NK-92 treated with Interleukin-12 subunit alpha and Interleukin-12 subunit beta, amount 100 ng/mL, for 24 hours (cell line): ENCODE measurements at regions not wholly inside any gene's neighbourhood (a gene's known extent, or its start where the extent isn't known, plus 50 kb on each side); places are given as distances from the start of the nearest gene placed in this dataset.

Source experiments
- DNase-seq: peaks from one replicate; lab custom pipeline; 2025; lab: John Stamatoyannopoulos, UW

DNA sequence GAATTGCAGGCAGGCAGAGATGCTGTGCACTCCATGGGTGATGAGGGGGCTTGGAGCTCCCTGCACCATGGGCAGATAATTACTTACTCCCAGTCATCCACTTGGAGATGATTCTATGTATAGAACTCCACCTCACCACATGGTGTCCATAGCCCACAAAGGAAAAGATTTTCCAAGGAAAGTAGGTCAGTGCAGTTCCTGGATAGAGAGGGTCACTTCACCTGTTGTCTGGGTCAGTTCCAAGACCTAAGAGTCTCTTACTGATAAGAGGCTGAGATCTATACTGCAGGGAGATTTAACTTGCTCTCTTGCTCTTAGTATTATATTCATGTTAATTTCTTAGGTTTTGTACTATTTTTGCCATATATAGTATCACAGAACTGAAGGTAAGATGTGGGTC lies 113.9 kb upstream of the BRINP1 start:
- DNase-seq, result no peak

DNA sequence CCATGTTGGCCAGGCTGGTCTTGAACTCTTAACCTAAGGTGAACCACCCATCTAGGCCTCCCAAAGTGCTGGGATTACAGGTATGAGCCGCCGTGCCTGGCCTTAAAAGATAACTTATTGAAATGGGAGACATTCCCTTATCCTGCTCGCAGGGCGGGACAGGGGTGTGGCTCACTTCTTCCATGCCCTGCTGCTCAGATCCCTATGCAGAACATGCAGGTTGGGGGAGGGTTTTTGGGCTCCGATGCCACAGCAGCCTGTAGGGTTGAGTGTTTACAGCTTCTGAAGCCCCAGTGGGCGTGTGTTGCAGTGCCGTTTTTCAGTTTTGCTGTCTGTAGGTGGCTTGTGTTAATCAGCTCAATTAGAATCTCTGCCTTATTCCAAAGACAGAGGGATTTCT lies 108.0 kb upstream of the BRINP1 start:
- DNase-seq, result no peak

DNA sequence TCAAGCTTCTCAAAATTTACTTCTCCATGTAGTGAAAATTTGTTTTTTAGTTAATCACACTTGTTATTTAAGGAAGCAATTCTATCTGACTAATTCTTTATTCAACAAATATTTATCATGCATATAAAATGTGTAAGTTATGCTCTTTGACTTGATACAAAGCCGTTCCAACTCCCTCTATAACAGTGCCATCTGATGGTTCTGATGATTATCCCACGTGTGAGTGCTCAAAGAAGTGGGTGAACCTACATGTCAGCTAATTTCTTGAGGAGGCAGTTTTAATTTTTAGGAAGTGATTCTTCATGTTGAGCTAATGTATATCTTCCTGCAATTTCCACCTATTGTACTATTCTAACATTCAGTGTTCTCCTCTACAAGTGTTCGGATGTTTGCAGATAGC lies 88.8 kb upstream of the BRINP1 start:
- no peak for DNase-seq

DNA sequence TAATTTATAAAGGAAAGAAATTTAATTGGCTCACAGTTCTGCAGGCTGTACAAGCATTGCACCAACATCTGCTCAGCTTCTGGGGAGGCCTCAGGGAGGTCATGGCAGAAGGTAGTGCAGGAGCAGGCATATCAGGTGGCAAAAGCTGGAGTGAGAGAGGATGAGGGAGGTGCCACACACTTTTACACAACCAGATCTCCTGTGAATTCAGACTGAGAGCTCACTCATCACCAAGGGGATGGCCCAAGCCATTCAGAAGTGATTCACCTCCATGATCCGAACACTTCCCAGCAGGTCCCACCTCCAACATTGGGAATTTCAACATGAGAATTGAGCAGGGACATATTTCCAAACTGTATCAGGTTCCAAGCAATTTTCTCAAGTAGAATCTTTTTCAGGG lies 84.7 kb upstream of the BRINP1 start:
- no peak for DNase-seq

DNA sequence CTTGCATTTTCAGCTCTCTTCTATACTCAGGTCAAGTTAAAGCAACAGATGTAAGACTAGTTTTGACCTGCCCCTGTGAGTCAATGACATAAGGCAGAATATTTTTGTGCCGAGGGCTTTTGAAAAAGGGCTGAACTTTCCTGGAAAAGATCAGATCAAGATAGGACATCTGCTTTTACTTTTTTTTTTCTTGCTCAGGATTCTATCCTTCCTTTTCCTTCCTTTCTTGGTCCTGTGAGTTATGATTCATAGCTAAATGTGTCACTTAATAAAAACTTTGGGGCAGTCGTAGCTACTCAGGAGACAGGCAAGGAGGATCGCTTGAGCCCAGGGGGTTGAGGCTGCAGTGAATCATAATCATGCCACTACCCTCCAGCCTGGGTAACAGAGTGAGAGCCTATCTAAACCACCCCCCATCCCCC lies 84.3 kb upstream of the BRINP1 start:
- no peak for DNase-seq

DNA sequence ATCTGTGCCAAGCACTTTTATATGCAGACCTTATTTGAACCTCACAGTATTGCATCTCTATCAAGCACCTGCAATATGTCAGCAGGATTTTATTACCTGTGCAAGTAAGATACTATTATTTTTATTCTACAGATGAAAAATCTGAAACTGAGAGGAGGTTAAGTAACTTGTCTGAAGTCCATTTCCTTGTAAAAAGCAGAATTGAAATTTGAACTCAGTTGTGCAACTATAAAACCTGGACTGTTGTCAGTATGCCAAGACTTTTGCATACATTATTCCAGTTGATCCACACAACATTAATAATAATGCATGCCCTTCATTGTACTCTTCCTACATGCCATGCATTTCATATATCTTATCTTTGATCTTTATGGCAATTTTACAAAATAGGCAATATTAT lies 82.2 kb upstream of the BRINP1 start:
- DNase-seq, result no peak

DNA sequence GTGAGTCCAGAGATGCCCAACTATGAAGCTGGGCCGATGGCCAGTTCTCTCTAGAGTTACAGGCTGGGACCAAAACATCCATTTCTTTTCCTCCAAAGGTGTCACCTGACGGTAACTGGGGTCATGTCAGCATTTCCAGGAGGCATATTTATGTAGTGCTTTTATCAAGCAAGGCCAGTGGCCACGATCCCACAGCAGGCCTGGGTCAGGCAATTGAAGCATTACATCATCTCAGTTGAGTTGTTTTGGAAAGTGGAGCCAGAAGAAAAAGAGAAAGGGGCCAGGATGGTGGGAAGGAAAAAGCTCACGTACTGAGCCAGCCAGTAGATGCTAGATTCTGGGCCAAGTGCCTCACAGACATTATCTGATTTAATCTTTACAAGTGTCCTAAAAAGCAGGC lies 73.9 kb upstream of the BRINP1 start:
- no peak for DNase-seq

DNA sequence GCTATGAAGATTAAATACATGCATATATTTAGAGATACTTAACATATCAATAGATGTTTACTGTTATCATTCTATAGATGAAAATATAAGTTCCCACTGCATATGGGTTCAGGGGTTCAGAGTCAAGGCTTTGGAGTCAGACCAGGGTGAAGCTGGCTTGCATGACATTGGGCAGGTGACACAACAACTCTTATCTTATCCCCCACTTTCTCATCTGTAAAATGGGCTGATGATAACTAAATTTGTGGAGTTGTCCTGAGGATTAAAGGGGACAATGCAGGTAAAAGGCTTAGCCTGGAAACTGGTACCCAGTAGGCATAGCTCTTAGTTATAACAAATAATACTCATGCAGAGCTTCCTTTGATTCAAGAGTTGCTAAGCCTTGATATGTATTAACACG lies 72.6 kb upstream of the BRINP1 start:
- DNase-seq, result no peak

DNA sequence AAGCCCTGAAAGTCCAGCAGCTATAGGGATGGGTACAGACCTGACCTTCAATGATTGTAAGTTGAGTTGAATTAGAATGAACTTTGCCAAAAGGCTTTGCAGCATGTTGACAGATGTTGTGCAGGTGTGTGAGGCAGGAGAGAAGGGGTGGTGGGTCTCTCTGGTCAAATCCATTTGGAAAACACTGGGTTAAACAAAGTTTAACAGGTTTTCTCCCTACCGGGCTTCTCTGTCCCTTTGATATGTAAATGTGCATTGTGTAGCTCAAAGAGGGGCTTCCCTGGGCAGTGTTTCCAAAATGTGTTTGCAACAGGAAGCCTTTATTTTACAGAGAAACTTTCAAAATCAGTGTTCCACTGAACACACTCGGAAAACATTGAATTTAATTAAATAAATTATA lies 72.1 kb upstream of the BRINP1 start:
- no peak for DNase-seq

DNA sequence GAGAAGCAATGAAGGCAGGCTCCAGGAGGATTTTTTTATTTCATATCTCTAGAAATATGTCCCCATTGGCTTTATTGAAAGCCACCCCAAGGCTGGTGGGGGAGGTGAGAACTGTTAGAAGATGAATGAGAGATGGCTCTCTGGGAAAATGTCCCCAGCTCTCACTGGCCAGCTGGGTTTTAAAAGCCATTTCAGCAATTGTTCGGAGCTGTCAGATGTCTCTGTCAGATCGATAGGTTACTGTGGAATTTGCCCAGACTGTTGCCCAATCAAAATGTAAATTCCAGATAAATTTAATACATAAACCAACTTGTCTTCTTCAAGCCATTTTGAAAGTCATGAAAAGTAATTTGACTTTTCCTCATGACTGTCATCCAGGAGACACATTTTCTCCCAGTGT lies 67.0 kb upstream of the BRINP1 start:
- no peak for DNase-seq

DNA sequence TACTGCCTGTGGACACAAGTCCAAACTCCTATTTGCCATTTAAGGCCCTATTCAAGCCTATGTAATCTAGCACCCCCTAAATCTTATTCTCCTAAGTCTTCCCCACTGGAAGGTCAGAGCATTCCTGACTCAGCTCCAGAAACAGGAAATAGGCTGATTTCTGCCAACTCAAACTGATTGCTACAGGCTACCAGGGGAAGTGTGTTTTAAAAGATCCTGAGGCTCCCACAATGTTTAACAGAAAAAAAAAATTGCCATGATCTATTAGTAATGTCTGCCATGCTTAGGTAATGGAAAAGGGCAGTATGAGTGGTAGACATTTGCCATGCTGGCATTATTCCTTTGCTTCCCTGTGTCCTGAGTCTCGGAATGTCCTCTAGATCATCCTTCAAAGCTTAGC lies 65.8 kb upstream of the BRINP1 start:
- DNase-seq, result no peak

DNA sequence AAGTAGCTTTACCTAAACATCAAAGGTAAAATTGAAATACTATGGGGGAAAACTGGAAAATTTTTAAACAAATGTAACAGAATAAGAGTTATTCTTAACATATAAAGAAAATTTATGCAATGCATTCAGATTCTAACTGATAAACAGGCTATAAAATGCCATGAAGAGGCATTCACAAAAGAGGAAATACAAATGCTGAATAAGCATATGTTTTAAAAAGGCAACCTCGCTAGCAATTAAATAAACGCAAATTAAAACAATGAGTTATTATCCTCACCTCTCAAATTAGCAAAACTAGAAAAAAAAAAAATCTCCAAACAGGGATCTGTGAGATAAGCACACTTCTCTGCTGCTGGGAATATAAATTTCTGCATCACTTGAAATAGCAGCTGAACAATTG lies 63.2 kb upstream of the BRINP1 start:
- no peak for DNase-seq

DNA sequence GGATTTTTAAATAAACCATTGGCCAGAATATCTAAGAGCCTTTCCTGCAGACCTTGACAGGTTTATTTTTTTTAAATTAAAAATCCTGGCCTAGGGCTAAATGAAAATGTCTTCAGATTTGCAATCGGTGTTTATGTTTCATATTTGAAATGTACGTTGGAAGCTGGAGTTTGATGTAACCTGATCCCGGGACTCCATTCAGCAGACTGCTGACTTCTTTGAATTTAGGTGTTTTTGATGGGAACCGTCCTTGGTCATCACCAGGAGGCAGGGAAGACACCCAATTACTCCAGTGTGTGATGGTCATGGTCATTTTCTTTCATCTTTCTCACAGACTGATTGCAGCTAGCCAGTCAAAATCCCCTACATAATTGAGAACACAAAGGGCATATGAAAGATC lies 60.1 kb upstream of the BRINP1 start:
- no peak for DNase-seq

DNA sequence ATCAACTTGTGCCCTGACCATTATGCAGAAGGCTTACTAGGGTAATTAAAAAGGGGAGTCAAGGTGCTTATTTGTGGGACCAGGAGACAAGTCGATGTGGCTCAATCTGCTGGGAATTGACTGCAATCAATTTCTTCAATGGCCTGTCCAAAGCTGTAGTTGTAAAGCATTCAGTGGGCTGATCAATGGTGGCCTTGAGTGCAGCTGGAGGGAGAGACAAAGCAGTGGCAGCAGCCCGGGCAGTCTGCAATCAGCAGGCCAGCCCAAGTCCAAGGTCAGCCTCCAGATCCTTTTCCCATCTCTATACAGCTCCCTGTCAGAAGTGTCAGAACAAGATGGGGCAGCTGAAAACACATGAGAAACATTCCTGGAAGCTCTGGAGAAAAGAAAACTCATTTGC lies 51.0 kb upstream of the BRINP1 start:
- no peak for DNase-seq
